Right kidney (tissue), 1 donor: ENCODE measurements at regions not wholly inside any gene's neighbourhood (a gene's known extent, or its start where the extent isn't known, plus 50 kb on each side); places are given as distances from the start of the nearest gene placed in this dataset.

Source experiments
- DNase-seq: peaks from one replicate; pipeline ENCODE4 v3.0.0-alpha.2; 2016

GRCh38 chr11:86119077-86119476, 50.2 kb upstream of the PICALM start:
- no peak for DNase-seq
